Renal pelvis (tissue), 1 donor: ENCODE measurements at regions not wholly inside any gene's neighbourhood (a gene's known extent, or its start where the extent isn't known, plus 50 kb on each side); places are given as distances from the start of the nearest gene placed in this dataset.

Experiments used
- DNase-seq: peaks from one replicate; pipeline ENCODE4 v3.0.0-alpha.2; 2013

- DNase-seq, result no peak
Measured at GRCh38 chr1:187442603-187443002, 613.9 kb downstream of the PLA2G4A start.

- DNase-seq, result no peak
Measured at GRCh38 chr1:187443939-187444338, 615.2 kb downstream of the PLA2G4A start.

DNA sequence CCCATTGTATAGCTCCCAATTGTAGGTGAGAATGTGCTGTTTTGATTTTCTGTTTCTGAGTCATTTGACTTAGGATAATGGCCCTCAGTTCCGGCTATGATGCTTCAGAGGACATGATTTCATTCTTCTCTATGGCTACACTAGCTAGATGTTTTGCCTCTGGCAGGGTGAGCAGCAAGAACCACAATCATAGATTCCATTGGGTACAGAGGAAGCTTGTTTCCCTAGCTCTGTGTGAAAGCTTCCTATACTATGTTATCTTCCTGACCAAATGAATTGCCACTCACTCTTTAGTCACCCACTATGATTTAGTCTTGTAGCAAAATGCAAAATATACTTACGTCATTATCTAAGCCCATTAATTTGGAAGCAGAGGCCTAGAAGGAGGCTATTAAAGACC lies 616.3 kb downstream of the PLA2G4A start:
- no peak for DNase-seq

DNA sequence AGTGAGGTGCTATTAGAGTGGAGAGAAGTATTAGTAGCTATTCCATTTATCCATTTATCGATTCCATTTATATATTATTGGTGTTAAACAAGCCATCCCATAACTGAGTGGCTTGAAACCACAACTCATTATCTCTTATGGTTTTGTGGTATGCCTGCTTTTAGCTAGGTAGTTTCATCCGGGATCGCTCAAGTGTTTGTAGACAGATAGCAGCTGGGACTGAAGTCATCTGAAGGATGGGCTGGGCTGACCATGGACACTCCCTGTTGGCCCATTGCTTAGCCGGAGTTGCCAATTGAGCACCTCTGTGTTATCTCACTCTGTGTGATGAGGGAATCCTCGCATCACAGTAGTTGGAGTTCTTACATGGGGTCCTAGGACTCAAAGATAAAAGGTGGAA lies 622.5 kb downstream of the PLA2G4A start:
- DNase-seq, result no peak

- no peak for DNase-seq
Measured at GRCh38 chr1:187454010-187454409, 625.3 kb downstream of the PLA2G4A start.

DNA sequence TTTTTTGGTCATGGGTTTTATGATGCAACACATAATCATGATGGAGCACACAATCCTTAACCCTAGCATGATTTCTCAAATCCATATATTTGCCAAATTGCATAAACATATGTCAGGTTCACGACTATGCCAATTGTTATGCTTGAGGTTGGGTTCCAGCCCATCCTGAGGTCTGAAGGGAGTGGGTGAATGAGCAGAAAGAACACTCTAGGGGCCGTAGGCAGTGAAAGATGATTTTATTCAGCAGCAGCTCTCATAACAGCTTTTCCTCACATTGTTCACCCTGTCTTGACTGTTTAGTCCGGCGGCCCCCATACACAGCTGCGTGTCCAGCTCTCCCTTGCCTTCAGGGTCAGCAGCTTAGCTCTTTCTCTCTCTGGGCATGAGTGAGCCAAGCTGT lies 627.7 kb downstream of the PLA2G4A start:
- no peak for DNase-seq

DNA sequence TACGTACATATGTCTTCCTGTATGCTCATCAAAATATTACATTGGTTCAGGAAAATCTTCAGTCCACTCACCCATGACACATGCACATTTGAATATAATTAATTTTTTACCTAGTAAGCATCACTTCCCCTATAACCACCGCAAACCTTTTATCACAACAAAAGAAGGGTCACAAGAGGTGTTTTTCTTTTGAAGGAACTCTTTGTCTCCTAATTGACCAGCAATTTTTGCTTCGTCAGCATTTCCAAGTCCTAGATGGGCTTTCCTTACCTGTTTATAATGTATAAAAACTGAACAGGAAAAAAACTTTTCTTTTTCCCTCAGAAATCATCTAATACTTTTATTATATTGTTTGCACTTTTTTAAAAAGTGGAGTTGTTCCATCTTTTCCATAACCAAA lies 631.3 kb downstream of the PLA2G4A start:
- no peak for DNase-seq

GRCh38 chr1:187464320-187464719 lies 635.6 kb downstream of the PLA2G4A start:
- DNase-seq, result no peak

GRCh38 chr1:187465441-187465840 lies 636.7 kb downstream of the PLA2G4A start:
- no peak for DNase-seq

DNA sequence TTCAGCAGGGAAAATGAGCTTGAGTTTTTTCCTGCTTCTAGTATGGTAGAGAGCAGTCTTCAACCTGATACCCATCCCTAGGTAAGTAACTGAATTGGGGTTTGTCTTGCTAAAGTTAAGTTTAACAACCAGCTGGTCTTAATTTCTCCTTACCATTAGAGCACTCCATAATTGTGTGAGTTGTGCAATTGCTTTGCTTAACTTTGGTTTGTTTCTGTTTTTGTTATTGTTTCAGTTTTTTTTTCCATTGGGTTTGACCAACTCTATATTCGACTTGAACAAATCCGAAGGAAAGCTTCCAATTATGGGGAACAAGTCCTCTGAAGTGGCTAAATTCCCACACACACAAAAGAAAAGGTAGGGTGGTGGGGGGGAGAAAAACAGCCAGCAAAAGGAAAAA lies 641.1 kb downstream of the PLA2G4A start:
- DNase-seq, result no peak

GRCh38 chr1:187471555-187471954 lies 642.8 kb downstream of the PLA2G4A start:
- no peak for DNase-seq

DNA sequence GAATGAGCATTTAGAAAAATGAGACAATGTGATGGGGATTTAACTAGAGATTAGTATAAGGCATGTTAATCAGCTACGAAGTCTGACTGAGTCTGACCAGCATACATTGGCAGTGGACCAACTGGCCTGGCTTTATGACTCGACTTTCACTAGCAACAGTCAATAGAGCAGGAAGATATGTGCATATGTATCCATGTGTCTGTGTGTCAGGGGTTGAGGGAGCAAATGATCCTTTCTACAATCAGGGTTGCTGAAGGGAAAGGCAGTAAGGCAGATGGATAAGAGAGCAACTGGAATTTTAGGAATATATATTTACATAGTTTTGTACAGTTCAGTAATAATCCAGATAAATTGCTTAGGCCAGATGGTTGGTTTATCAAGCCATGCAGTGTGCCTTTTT lies 645.6 kb downstream of the PLA2G4A start:
- DNase-seq, result no peak

GRCh38 chr1:187476671-187477070 lies 647.9 kb downstream of the PLA2G4A start:
- DNase-seq, result no peak

DNA sequence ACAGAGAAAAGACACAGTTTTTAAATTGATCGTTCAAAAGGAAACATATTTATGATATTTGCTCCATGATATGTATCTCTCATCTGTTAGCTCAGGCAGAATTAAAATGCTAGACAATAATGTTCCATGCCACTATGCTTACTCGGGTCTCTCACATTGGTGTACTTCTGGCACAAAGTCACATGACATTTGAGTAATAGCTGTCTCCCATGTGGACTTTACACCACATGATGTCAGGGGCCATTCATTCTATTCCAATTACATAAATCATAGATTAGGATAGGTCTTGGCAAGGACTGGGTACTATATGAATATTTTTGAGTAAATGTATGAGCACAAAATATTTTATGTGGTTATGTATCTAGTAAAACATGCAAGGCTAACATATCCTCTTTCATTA lies 648.4 kb downstream of the PLA2G4A start:
- DNase-seq, result no peak

DNA sequence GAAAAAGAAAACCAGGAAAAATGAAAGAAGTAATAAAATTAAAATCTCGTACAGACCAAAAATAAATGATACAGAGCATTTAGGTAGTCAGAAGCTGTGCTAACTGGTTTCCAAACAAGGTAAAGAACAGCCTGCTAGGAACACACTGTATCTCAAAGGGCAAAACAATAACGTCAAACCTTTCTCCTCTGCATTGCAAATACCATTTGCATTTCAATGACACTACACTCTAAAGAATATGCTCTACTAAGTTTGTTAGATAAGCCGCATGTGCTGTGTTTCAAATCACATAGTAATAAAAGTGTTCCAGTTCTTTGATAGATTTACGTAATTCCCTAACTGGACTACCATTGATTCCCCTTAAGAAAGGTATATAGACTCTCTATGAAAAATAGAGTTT lies 648.8 kb downstream of the PLA2G4A start:
- no peak for DNase-seq

- no peak for DNase-seq
Measured at GRCh38 chr1:187481581-187482148, 652.9 kb downstream of the PLA2G4A start.

DNA sequence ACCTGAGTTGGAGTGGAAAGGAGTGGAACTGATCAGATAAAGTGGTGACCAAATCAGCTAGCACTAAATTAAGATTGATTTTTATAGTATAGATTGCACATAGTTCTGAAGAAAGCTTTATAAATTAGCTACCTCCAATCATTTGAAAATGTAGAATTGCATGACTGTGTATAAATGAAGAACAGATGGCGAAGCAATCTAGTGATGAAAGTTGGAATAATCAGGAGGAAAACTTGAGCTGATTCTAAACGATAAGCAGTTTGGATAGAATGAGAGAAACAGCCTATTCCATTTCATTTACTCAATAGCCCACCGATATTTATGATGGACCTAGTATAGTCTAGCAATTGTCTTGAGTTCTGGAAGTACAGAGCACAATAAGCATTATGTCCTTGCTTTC lies 661.5 kb downstream of the PLA2G4A start:
- no peak for DNase-seq

GRCh38 chr1:187491082-187491720 lies 662.5 kb downstream of the PLA2G4A start:
- DNase-seq, result no peak

DNA sequence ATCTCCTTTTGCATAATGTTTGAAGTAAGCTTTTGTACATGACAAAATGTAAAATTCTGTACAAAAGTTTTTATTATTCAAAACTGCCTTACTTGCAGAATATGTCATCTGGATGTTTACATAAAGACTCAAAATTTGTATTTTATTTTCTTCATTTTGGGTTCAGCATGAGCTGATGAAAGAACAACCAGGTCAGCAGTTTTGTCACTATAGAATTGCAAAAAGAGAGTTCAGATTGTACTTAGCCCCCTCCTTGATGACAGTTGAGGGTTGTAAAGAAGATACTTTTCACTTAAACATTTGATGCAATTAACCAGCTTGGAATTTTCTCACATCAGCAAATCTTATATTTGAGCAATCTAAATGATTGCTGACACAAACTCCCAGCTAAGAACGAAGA lies 669.3 kb downstream of the PLA2G4A start:
- DNase-seq, result no peak

GRCh38 chr1:187504779-187505178 lies 676.0 kb downstream of the PLA2G4A start:
- DNase-seq, result no peak

DNA sequence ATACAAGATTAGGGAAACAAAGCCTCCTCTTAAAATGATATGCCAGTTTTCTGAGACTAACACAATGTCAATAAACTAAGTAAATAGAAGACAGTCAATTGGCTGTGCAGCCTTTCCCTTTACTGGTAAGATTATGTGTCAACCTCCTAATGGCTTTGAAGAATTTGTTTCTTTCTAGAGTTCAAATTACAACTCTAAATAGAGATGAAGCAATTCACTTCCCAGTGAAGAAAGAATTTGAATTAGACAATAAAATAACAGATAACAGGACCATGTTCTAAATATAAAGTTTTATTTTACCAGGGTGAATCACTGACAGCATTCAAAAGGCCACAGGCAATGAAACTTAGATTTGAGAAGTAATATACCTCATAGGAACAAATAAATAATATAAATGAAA lies 680.3 kb downstream of the PLA2G4A start:
- DNase-seq, result no peak

DNA sequence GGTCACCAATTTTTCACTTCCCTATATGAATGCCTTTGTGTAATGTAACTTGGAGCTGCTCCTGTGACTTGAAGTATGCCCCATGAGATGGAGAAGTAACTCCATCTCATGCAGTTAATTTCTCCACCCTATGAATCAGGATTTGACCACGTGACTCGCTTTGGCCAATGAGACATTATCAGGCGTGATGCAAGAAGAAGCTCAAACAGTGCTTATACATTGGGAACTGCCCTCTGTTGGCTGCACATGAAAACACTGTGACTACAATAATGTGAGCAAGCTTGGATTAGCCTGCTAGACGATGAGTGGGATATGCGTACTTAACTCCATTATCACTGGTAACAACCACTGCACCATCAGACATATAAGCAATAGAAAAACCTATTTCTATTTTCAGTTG lies 684.4 kb downstream of the PLA2G4A start:
- no peak for DNase-seq

DNA sequence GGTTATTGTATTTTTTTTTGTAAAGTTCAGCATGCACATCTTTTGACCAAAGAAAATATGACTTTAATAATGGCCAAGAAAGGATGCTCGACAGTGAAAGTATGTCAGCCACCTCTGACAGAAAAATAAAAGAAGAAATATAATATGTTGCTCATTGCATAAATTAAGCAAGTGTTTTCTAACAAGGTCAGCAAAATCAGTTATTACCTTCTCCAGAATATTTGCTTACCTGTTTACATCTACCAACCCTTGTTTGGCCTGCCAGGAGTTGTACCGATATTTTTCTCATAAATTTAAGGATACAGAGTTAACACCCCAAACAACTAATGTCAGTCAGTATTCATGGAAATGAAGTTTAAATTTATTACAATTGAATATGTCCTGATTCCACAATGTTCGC lies 685.4 kb downstream of the PLA2G4A start:
- no peak for DNase-seq

DNA sequence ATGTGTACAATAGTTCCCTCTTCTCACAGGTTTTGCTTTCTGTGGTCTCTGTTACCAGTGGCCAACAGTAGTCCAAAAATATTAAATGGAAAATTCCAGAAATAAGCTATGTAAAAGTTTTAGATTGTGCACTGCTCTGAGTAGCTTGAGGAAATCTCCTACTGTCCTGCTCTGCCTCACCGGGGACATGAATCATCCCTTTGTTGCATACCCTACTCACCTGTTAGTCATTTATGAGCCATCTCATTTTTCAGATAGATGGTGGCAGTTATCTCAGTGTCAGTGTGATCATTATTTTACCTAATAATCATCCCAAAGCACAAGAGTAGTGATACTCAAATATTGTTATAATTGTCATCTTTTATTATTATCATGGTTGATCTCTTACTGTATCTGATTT lies 688.1 kb downstream of the PLA2G4A start:
- no peak for DNase-seq
